ENCODE measurements at regions not wholly inside any gene's neighbourhood (a gene's known extent, or its start where the extent isn't known, plus 50 kb on each side); places are given as distances from the start of the nearest gene placed in this dataset.
"Not testable (repeated sequence)": the region's sequence is repeated elsewhere in the genome, so short reads cannot be mapped to it uniquely, and the experiment has no call there.

DNA sequence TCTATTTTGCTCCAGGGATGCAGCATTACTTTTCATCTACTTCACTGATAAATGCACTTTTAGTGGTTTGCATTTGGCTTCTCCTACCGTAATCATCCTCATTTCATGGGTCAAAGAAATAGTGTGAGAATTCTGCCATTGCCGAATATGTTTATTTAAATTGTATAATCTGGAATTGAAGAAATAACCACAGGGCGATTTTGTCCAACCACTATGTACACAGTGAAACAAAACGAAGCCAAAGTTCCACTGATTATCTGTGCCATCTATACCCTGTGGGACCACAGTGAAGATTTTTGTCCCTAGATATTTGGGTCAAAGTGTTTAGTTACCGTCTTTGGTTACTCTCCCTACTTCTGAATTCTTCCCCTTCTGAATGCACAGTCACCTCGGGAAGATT, 888.6 kb upstream of the NRXN1 start:
- no peak for DNase-seq (ENCODE audit: low spot score)

DNA sequence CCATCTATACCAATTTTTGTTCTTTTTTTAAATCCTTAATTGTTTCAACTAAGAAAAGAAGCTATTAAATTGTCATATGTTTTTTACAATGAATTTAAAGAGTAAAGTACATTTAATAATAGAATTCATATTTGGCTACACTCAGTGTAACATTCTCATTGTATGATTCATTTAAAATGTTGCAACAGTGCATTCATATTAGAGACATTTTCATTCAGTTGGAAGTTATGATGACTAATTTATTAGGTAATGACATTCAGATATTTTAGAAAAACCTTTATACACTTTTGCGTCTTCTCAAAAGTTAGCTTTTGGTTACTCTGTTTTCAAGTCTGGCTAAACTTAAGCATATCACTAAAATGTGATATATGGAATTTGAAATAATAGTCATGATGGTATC, 887.5 kb upstream of the NRXN1 start:
- DNase-seq (ENCODE audit: low spot score), result peak; percentile 28

DNA sequence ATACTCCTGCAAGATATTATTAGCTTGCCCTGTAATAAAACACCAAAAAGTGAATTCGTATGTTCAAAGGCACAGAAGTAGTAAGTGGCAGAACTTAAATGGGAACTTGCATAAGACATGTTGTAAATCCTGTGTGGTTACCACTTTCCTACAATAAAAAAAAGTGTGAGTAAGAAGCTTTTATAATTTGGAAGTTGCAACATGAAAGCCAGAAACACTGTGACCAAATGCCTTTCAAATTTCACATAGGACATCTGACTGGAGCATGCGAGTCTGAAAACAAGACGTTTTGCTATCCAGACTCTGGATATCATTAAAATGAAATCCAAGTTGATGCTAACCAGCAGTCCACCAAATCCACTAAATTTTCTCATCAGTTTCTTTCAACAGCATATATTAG, 886.2 kb upstream of the NRXN1 start:
- peak; percentile 79 for DNase-seq (ENCODE audit: low spot score)

DNA sequence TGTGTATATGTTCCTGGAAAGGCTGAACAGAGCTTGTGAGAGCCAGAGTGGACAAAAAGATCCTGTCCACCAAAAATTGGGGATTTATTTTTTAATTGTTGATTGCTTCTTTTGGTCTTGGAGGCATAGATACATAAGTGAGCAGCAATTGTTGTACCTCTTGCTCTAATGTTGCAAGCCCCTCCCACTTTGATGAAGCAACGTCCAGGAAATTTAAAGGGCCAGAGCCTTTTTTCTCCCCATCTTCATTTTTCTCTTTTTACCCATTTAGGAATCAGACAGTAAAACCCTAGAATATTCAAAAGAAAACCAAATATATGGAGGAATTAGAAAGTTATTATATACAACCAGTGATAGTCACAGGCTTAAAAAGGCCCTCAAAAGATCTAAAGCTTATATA, 871.8 kb upstream of the NRXN1 start:
- DNase-seq (ENCODE audit: low spot score), result no peak

DNA sequence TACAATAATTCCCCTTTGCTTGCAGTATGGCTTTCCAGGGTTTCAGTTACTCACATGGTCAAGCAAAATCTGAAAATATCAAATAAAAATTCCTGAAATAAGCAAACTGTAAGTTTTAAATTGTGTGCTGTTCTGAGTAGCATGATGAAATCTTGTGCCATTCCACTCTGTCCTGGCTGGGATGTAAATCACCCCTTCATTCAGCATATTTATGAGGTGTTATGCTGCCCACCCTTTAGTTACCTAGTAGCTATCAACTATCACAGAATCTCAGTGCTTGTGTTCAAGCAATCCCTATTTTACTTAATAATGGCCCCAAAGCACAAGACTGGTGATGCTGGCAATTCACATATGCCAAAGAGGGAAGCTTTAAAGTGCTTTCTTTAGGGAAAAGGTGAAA, 867.7 kb upstream of the NRXN1 start:
- no peak for DNase-seq (ENCODE audit: low spot score)

DNA sequence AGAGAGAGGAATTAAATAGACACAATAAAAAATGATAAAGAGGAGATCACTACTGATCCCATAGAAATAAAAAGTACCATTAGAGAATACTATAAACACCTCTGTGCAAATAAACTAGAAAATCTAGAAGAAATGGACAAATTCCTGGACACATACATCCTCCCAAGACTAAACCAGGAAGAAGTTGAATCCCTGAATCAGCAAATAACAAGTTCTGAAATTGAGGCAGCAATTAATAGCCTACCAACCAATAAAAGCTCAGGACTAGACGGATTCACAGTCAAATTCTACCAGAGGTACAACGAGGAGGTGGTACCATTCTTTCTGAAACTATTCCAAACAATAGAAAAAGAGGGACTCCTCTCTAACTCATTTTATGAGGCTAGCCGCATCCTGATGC, 862.7 kb upstream of the NRXN1 start:
- DNase-seq (ENCODE audit: low spot score), result not testable (repeated sequence)

DNA sequence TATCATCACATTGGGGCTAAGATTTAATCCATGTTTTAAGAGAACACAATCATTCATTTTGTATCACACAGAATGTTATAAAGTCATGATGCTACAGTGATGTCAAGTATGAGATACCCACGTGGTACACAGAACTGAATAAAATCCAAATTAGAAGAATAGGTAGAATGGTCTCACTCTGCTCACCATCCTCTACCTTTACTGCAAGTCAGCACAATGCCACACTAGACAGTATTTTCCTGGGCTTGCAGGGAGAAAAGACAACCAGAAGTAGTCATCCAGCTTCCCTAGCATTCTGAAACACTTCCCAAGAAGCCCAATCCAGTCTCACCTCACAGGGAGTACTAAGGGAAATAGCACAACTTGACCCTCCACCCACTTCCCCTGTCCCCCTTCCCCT, 856.2 kb upstream of the NRXN1 start:
- no peak for DNase-seq (ENCODE audit: low spot score)

DNA sequence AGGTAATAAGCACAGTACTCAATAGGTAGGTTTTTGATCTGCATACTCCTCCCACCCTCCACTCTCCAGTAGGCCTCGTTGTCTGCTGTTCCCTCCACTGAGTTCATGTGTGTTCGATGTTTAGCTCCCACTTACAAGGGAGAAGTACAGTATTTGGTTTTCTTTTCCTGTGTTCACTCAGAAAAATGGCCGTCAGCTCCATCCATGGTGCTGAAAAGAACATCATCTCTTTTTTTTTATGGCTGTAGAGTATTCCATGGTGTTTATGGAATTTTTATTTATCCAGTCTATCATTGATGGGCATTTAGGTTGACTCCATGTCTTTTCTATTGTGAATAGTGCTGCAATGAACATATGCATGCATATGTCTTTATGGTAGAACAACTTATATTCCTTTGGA, 849.7 kb upstream of the NRXN1 start:
- no peak for DNase-seq (ENCODE audit: low spot score)

DNA sequence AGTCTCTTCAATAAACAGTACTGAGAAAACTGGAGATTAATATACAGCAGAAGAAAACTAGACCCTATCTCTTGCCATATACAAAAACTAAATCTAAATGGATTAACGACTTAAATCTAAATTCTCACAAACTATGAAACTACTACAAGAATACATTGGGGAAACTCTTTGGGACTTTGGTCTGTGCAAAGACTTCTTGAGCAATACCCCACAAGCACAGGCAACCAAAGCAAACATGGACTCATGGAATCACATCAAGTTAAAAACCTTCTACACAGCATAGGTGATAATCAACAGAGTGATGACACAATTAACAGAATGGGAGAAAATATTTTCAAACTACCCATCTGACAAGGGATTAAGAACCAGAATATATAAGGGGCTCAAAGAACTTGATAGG, 848.2 kb upstream of the NRXN1 start:
- no peak for DNase-seq (ENCODE audit: low spot score)

DNA sequence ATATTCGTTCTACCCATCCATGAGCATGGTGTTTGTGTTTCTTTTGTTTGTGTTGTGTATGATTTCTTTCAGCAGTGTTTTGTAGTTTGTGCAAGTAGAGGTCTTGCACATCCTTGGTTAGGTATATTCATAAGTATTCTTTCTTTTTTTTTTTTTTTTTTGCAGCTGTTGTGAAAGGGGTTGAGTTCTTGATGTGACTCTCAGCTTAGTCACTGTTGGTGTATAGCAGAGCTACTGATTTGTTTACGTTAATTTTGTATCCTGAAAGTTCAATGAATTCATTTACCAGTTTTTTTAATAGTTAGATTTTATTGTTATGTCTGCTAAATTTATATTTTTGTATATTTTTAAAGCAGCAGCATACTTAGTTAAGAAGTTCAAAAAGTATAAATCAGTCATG, 834.4 kb upstream of the NRXN1 start:
- DNase-seq (ENCODE audit: low spot score), result no peak

DNA sequence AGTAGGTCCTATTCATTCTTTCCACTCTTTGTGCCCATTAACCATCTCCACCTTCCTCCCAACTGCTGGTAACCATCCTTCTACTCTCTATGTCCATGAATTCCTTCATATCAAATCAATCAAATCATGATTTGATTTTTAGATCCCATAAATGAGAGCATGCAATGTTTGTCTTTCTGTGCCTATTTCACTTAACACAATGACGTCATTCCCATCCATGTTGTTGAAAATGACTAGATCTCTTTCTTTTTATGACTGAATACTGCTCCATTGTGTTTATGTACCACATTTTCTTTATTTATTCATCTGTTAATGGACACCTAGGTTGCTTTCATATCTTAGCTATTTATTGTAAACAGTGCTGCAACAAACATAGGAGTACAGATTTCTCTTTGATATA, 827.3 kb upstream of the NRXN1 start:
- no peak for DNase-seq (ENCODE audit: low spot score)

DNA sequence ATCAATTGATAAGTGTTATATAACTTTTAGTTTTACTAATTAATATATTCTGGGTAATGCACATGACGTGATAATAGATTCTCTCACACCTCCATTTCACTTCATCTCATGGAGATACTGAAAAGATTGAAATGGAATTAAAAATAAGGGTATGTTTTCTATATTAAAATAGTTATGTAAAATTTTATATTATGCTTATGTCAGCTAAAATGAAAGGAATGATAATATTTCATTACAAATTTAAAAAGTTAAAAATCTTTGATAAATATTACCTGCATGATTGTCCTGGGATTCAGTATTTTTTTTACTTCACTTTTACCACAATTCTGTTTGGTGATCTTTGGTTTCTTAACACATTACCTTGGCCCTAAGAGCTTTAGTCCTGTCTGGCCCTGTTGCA, 823.8 kb upstream of the NRXN1 start:
- no peak for DNase-seq (ENCODE audit: low spot score)

DNA sequence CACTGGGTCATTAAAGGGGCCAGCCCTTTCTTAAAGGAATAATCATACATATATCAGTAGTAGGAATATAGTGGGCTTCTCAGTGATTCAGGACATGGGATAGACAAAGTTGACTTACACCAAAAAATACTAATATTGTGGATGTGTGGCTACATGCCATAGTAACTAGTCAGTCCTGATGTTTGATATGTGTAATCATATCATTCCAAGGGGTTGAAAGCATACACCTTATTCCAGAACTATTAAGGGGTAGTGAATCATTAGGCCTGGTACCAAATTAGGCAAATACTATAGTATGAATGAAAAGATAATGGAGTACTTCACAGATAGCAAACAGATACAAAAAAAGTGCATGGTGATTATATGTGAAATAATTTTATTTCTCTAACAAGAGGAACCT, 814.9 kb upstream of the NRXN1 start:
- no peak for DNase-seq (ENCODE audit: low spot score)

DNA sequence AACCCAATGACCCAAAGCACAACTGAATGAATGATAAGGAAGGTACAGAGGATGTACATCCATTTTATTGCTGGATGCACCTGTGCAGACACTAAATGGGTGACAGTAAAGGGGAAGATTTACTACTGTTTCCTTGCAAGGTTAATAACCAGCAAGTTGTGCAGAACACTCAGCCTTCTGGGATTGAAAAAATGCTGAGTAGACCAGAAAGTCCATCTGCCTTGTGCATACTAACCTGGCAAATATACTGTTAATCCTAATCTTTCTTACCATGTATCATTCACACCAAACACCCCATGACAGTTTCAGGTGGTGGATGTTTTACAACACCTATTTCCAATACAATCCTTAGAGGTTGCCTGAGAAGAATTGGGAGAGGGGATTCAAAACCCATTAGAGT, 814.1 kb upstream of the NRXN1 start:
- no peak for DNase-seq (ENCODE audit: low spot score)

DNA sequence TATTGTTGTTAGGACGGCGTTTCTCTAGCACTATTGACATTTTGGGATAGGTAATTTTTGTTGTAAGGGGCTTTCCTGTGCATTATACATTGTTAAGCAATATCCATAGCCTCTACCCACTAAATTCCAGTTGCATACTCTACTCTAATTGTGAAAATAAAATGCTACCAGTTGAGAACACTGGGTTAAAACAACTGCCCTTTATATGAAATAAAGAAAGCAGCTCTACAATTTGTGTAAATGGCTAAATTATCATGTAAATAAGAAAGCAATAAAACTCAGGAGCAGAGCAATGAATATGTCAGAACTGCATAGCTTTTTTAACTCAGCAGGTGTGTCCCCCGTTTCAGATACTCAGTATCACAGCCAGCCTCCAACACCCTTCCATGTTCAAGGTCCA, 812.7 kb upstream of the NRXN1 start:
- DNase-seq (ENCODE audit: low spot score), result no peak

DNA sequence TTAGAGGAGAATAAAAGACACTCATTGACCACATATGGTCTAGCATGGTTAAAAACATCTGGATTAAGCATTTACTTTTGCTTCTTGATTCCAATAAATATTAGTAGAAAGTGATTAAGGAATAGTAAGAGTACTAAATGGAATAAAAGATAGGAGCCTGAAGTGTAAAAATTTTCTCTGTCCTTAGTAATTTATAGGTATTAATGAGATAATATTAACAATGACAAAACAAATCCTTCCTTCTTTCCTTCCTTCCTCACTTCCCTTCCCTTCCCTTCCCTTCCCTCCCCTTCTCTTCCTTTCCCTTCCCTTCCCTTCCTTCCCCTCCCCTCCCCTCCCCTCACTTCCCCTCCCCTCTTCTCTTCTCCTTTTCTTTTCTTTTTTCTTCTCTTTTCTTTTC, 797.5 kb upstream of the NRXN1 start:
- DNase-seq (ENCODE audit: low spot score), result no peak

DNA sequence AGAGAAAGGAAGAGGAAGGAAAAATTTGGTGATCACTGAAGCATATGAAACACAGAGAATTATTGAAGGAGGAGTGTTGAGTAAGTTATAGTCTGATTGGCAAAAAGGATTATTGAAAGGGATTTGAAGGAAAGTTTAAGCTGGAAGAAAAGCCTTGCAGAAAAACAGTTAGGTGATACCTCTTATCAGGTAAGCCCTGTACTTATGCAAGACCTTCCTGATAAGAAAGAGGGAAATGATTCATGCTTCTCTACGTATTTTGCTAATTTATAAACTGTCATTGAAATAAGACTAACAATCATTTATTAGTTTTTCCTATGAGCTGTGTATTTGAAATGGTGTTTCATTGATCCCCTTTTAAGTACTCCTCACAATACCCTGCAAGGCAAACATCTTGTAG, 793.9 kb upstream of the NRXN1 start:
- DNase-seq (ENCODE audit: low spot score), result no peak

DNA sequence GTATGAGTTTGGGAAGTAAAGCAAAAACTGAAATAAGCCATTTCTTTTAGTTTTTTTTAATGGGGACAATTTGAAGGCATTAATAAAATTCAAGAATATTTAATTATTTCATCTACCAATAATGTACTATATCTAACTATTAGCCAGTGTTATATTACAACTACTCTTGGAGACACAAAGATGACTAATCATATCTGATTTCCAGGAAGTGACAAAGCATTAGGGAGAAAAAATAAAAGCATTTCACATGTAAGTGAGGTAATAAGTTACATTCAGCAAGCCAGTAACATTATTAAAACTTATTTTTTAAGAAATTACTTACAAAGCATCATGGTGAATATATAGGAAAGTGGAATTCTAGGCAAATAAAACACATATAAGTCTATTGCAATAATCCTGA, 781.3 kb upstream of the NRXN1 start:
- no peak for DNase-seq (ENCODE audit: low spot score)

DNA sequence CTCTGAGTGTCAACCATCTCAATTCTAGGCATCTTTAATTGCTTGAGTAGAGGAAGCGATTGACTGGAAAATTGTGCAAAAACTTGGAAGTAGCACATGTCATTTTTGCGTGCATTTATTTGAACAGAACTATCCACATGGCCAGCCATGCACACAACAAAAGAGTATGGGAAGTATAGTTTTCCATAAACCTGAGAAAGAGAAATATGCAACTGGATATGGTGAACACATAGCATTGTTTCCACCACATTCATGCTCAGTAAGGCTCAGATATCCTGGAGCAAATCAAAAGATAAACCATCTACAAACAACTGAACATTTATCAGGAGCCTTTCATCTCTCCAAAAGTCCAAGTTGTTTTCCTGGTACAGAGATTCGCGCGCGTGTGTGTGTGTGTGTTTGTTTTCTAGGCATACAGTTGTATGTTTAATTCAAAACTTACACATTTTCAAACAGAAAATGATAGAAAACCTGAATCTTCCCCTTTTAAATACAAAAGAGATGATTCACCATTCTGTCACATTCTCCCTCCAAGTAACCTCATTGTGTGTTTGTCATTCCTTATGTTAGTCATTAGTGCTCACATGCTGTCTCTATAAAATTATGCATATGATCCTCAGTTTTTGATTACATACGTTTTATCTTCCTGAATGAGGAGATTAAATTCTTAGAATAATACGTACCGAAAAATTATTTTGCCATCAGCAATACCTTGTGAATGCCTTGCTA, 780.4 kb upstream of the NRXN1 start:
- DNase-seq (ENCODE audit: low spot score), result no peak

DNA sequence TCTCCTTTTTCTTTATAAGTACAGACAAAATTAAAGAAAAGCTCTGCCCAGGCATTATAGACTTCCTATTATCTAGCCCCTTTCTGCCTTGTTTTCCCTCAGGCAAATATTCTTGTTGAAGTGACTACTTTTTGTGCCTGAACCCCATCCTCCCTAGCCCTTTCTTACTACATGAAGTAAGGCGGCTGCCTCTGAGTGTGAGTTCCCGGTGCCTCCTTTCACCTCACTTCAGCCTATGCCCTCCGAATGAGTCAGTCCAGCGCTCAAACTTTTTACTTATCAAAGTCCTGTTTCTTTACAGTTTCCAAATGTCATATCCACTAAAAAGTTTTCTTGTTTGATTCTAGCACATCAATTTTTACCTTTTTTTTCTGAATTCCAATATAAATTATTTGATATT, 778.3 kb upstream of the NRXN1 start:
- DNase-seq (ENCODE audit: low spot score), result no peak

DNA sequence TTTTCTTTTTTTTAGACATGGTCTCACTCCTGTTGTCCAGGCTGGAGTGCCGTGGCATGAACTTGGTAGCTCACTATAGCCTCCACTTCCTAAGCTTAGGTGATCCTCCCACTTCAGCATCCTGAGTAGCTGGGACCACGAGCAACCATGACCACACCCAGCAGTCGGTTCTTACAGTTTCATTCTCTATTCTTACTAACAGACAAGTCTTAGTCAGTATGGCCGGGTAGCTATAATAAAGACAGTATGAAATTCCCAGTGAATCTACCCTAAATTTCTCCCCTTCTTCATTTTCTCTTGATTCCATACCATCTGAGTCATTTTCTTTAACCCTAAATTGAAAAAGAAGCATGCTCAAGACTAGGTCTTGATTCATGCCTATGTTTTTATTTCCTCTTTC, 775.3 kb upstream of the NRXN1 start:
- DNase-seq (ENCODE audit: low spot score), result no peak

DNA sequence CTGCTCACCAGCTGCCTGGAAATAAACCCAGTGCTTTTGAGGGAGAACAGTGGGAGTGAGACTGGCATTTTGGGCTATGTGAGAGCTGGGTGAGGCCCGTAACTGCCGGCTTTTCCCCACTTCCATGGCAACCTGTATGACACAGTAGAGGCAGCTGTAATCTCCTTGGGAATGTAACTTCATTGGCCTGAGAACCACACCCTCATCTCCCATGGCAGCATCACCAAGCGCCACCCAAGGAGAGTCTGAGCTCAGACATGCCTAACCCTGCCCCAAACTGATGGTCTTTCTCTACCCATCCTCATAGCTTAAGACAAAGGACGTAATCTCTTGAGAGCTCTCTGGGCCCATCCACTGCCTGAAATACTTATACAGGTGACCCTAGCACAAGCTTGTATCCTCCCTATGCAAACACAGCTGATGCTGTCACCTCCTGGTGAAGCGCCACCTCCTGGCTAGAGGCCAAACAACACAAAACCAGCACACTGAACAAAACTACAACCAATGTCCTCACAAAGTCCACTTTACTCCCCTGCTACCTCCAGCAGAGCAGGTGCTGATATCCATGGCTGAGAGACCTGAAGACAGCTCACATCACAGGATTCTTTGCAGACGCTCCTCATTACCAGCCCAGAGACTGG, 763.4 kb upstream of the NRXN1 start:
- DNase-seq (ENCODE audit: low spot score), result no peak

DNA sequence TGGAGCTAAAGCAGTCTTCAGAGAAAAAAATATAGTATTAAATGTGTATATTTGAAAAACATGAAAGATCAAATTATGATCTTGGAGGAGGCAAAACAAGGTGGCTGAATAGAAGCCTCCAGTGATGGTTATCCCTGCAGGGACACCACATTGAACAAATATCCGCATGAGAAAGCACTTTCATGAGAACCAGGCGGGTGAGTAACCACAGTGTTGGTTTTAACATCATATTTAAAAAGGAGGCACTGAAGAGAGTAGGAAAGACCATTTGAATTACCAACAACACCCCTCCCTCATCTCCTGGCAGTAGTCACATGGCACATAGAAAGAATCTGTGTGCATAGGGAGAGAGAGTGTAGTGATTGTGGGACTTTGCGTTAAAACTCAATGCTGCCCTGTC, 759.6 kb upstream of the NRXN1 start:
- DNase-seq (ENCODE audit: low spot score), result no peak

DNA sequence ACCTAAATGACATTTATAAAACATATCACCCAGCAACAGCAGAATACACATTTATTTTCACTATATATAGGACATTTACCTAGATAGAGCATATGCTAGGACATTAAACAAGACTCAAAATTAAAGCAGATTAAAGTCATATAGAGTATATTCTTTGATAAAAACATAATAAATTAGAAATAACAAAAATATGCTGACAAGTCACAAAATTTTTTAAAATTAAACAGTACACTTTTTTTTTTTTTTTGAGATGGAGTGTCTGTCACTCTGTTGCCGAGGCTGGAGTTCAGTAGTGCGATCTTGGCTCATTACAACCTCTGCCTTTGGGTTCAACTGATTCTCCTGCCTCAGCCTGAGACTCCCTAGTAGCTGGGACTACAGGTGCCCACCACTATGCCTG, 758.9 kb upstream of the NRXN1 start:
- DNase-seq (ENCODE audit: low spot score), result no peak

Data from umbilical cord (tissue), 1 donor.